ENCODE measurements at regions not wholly inside any gene's neighbourhood (a gene's known extent, or its start where the extent isn't known, plus 50 kb on each side); places are given as distances from the start of the nearest gene placed in this dataset.

GRCh38 chr6:119497988-119498727, 148.6 kb upstream of the MAN1A1 start:
- TF ChIP-seq CTCF (optimal IDR thresholded peaks at IDR 0.05 in 1 of 3, IDR thresholded peaks at IDR 0.05 in 1 of 3, conservative IDR thresholded peaks at IDR 0.05 in 1 of 3; ENCODE audit: extremely low read depth in 1 of 3, insufficient read depth in 2 of 3, low read length in 3 of 3) (no peak), EZH2 (IDR thresholded peaks at IDR 0.05; ENCODE audit: low read length) (no peak)

All from keratinocyte (primary cell).